ENCODE measurements at regions not wholly inside any gene's neighbourhood (a gene's known extent, or its start where the extent isn't known, plus 50 kb on each side); places are given as distances from the start of the nearest gene placed in this dataset.
"Not testable (repeated sequence)": the region's sequence is repeated elsewhere in the genome, so short reads cannot be mapped to it uniquely, and the experiment has no call there.

GRCh38 chr6:79808921-79809320, 138.4 kb downstream of the ELOVL4 start:
- DNase-seq: no peak

GRCh38 chr6:79806661-79807060, 140.7 kb downstream of the ELOVL4 start:
- not testable (repeated sequence) for DNase-seq

DNA sequence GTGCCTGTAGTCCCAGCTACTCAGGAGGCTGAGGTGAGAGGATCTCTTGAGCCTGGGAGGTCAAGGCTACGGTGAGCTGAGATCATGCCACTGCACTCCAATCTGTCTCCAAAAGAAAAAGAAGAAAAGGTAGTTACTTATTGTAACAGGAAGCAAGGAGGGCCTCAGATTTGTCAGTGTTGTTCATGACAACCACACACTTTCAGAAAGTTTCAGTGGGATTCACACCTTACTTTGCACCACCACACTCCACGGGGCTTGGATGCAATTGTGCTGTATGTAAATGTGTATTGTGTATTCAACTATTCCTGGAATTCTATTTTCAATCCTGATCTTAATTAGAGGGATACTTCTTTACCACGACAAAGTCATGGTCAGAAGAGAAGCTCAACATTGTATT, 142.6 kb downstream of the ELOVL4 start:
- no peak for DNase-seq

DNA sequence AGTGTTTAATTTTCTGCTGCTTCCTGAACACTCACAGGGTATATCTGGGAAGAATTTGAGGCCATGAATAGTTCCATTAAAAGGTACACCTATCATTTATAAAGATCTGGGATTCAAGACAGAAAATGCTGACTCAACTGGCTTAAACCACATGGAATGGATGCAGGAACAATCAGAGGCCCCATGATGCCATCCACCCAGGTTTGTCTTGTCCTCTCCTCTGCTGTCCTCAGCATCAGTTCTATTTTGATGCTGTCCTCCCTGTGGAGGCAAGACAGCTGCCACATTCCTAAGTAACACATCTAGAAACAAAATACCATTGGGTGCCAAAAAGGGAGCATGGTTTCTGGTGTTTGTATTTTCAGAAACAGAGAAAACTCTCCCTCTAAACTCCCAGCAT, 143.4 kb downstream of the ELOVL4 start:
- DNase-seq: no peak

DNA sequence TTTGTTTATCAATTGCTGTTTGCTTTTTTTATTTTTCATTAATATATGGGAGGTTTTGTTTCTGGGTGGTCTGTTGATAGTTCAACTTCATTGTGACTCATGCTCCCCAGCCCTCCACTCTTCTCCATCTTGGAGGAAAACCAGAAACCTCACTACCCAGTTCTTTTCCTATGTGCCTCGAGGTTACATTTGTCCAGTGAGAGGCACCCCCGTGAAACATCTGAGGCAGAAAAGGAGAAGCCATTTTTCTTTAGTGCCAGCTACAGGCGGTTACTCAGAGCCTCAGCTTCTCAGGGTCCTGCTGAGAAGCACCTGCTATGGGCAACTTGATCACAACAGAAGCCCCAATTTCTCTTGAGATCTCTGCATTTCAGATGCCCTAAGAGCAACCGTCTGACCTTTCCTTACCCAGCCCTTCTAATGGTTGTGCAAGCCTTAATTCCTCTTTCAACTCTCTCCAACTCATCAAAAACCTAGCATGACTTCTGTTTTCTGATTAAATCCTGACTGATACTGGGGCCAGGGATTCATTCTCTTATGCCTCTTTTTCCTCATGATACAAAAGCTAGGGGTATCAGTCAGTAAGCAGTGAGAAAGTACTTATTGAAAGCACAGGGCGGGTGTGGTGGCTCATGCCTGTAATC, 144.6 kb downstream of the ELOVL4 start:
- no peak for DNase-seq

DNA sequence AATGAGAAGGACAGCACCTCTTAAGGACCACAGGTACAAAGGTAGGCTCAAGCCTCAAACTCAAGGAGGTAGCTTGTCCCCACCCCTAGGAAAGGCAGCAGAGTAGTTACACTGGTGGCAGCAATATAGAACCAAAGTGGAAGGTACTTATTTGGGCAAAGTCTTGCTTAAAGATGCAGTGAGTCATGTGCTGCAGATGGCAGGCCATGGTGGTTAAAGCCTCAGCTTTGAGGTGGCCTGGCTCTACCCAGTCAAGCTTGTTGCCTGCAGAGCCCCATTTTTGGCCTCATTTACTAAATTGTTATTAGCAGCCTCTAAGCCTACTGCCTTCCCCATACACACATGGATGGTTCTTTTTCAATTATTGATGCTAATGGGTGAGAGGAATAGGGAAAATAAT, 146.0 kb downstream of the ELOVL4 start:
- no peak for DNase-seq

DNA sequence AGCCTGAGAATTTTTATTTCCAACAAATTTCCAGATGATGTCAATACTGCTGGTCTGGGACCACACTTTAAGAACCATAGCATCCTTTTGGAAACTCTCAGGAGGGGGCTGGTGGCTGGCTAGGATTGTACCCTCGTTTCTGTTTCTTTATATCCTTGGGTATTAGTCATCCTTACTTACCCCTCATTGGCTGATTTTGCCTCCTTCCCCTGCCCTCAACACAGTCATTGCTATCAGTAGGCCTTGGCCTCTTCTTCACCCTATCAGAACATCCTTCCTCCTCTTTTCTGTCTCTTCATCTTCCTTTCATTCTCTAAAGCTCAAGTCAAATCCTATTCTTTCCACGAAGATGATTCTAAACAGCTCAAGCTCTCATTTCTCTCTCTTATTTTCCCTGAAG, 148.5 kb downstream of the ELOVL4 start:
- DNase-seq: no peak

GRCh38 chr6:79797912-79798311, 149.4 kb downstream of the ELOVL4 start:
- no peak for DNase-seq

GRCh38 chr6:79797163-79797764, 150.1 kb downstream of the ELOVL4 start:
- no peak for DNase-seq

DNA sequence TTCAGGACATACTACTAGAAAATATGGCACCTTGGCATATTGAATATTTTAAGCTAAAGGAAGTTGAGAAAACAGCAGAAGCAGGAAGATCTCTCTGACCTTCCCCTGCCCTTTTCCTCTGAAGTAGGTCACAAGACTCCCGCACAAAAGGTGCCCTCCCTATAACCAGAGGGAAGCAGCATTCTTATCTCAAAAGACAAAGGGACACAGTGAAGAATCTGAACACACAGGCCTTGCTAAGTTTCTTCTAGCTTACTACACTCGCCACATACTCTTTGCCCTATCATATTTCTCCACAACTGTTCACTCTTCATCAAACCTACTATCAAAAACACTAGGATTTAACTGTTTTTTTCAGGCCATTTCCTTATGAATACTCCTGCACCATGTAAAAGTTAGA, 151.2 kb downstream of the ELOVL4 start:
- no peak for DNase-seq

DNA sequence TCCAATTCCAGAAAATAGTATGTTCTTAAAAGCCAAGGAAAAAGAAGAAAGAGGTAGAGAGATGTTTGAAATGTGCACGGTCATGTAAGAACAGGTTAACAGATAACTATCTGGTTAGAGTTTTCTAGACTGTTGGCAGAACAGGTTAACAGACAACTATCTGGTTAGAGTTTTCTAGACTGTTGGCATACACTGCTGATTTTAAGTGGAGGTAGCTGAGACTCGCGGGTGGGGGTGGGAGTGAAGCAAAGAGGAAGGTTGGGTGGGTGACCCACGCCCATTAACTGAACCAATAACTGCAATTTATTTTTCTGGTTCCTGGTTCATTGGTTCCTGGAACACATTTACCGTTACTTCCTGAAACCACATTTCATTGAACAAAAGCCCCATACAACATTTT, 157.5 kb downstream of the ELOVL4 start:
- DNase-seq: no peak

GRCh38 chr6:79788756-79789155, 157.6 kb downstream of the SH3BGRL2 start:
- no peak for DNase-seq

DNA sequence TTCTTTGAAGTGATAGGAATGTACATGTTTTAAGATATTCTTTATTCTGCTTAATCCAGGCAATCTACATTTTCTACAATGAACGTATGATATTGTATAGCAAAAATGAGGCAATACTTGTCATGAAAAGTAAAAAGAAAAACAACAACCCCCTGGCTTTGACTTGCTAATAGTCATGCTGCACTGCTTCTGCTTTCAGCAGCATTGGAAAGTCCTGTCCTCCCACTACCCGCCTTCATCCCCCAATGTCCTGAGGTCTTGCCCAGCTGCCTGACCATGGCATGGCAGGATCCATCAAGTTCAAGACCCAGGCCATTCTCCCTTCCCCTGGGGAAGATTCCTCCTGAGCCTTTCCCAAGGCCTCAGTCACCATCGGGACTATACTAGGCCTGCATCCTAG, 156.5 kb downstream of the SH3BGRL2 start:
- DNase-seq: no peak

DNA sequence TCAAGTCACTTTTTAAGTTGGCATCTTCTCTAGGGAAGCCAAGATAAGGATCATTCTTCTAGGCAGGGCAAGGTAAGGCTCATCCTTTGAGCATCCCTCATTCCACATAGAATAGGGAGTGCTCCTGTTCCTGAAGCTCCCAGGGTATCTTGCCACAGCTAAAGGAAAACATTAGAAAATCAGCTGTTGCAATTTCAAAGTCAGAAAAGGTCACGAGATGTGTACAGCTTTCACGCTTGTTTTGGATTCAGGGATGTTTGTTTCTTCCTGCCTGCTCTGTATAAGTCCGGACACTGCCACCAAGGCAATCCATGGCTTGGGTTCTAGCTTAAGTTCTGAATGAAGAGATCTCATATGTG, 153.2 kb downstream of the SH3BGRL2 start:
- no peak for DNase-seq

DNA sequence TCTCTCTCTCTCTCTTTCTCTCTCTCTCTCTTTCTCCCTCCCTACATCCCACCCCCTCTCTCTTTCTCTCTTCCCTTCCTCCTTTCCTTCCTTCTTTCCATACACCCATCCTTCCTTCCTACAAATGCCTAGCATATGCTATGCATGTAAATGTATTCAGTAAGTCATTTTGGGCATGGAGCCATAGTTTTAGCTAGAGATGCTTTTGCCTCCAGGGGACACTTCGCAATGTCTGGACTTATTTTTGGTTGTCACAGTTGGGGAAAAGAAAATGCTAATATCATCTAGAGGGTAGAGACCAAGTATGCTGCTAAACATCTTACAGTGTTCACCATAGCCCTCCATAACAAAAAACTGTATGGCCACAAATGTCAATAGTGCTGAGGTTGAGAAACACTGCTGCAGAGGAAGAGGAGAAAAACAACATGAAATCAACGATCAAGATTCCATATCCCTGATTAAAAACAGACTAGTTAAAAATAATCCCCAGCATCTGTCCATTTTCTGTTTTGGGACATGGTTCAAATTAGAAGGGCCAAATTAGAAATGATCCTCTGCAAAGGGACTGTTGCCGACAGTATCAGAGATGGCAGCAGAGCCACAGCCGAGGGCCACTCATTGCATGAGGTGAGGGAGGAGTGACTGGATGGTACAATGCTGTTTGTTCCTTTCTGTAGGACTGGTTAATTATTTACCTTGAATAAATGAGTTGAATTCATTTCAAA, 152.7 kb downstream of the SH3BGRL2 start:
- no peak for DNase-seq

GRCh38 chr6:79782792-79783580, 151.9 kb downstream of the SH3BGRL2 start:
- no peak for DNase-seq

- no peak for DNase-seq
These were observed 150.8 kb downstream of the SH3BGRL2 start for GRCh38 chr6:79781916-79782315.

- DNase-seq: no peak
These were observed 149.8 kb downstream of the SH3BGRL2 start for GRCh38 chr6:79780881-79781280.

DNA sequence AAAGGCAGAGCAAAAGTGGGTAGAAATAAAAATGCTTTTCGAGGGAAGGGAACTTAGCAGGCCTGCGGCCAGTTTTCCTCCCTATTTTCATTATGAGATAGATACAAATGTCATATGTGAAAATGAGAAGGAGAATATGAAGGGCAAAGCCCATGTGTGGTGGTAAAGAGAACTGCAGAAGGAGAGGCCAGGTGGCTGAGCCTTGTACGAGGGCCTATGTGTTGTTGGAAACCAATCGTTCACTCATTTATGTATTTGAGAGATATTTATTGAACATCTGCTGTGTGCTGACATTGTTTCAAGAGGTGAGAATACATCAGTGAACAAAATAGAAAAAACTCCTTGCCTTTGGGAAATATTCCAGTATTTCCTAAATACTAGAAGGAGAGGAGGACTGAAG, 147.7 kb downstream of the SH3BGRL2 start:
- DNase-seq: no peak

DNA sequence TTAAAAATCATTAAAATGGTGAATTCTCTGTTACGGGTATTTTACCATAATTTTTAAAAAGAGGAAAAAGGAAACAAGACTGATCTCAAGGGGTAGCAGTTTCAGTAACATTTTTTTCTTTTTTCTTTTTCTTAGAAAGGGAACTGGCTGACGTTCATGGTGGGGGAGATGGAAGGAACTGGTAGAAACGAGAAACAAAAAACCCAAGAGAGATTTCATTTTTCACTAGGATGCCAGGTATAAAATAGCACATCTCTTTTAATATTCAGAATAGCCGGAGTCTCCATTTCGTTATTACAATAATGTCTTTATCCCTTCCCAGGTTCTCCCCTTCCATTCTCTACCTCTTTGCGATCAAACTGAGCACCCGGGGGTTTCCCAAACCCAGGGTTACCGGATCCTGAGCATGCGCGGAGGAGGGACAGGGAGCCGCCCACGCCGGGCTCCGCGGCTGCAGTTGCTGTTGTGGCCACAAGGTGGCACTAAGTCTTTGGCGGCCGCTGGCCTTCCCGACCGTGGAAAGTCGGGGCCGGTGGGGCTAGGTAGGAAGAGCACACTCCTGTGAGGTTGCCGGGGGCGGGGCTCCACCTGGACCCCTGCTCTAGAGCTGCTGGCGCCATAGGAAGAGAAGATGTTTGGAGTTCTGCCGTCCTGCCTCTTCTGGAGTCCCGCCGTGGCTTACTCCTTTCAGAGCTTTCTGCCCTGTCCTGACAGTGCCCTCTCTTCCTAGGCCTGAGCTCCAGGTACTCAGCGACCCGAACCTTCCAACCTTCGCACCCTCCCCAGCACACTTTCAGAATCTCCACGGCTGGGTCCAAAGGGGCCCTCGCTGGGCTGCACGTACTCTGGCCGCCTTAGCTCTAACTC, 146.8 kb downstream of the SH3BGRL2 start:
- peak; percentile 57 for DNase-seq

GRCh38 chr6:79776076-79776475, 144.9 kb downstream of the SH3BGRL2 start:
- DNase-seq: no peak

DNA sequence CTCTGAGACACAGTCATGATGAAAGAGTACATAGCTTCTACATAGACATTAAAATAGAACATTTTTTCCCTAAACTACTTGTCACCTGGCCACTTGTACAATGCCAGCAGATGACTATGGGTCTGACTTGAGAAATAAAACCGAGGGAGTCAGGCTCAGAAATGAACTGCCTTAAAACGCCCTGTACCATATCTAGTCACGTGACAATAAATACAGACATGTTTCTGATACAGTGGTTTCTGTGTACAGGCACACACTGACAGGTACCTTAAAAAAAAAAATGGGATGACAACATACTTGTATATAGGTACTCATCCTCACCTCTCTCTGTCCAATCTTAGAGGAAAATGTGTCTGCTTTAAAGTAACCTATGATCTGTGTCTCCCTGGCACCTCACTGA, 144.1 kb downstream of the SH3BGRL2 start:
- DNase-seq: no peak

DNA sequence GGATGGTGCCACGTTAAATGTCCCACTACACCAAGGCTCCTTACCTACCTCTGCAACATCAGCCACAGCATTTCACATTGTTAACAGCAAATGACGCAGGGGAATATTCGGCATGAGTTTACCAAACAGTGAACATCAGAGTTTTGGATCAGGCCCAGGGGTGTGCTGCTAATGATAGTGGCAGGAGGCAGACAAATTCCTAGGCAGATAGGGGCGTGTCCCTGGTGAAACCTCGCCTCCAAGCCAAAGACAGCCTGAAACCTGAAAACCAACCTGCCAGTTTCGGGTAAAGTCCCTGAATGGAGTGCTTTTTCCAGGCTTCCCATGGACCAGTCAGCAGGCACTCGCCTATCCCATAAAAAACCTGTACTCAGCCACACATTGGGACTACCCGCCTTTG, 133.6 kb downstream of the SH3BGRL2 start:
- DNase-seq: no peak
